SK-N-SH treated with all-trans-retinoic acid at 6 μM for 48 hours (cell line): ENCODE measurements at regions not wholly inside any gene's neighbourhood (a gene's known extent, or its start where the extent isn't known, plus 50 kb on each side); places are given as distances from the start of the nearest gene placed in this dataset.
A peak's percentile ranks its signal among the peaks of the same experiment; 100 is the strongest.

Source experiments
- ATAC-seq: fragments of 200-7000 bp; cut with Tn5 transposase; 3 replicates; pipeline ENCODE4 v1.9.1; 2020; ENCODE audit warnings: mild to moderate bottlenecking, moderate library complexity
- ARNTL ChIP-seq: fragments of 450-650 bp; formaldehyde crosslinking; IDR thresholded peaks from 2 replicates; pipeline ENCODE4 v1.5.0; 2020; ENCODE audit warnings: low read depth, mild to moderate bottlenecking, moderate library complexity, borderline replicate concordance
- BACH2 ChIP-seq: fragments of 250-450 bp; sonication (Bioruptor Pico); IDR thresholded peaks from 2 replicates; pipeline ENCODE4 v1.9.0; 2021; ENCODE audit warnings: mild to moderate bottlenecking, borderline replicate concordance
- CSDC2 ChIP-seq: fragments of 250-450 bp; sonication (Bioruptor Pico); IDR thresholded peaks from 2 replicates; pipeline ENCODE4 v1.5.0; 2020; ENCODE audit warnings: mild to moderate bottlenecking, moderate library complexity
- ESRRG ChIP-seq: fragments of 250-450 bp; sonication (Bioruptor Pico); IDR thresholded peaks from 2 replicates; pipeline ENCODE4 v1.6.1; 2021; ENCODE audit warnings: mild to moderate bottlenecking
- GLIS3 ChIP-seq: fragments of 250-450 bp; sonication (Bioruptor Pico); IDR thresholded peaks from 2 replicates; pipeline ENCODE4 v1.5.0; 2020; ENCODE audit warnings: mild to moderate bottlenecking, moderate library complexity
- OSR1 ChIP-seq: fragments of 250-450 bp; sonication (Bioruptor Pico); IDR thresholded peaks from 2 replicates; pipeline ENCODE4 v1.8.0; 2022; ENCODE audit warnings: moderate library complexity, mild to moderate bottlenecking, inconsistent platforms
- PPARA ChIP-seq: fragments of 250-450 bp; sonication (Bioruptor Pico); IDR thresholded peaks from 2 replicates; pipeline ENCODE4 v1.5.0; 2020; ENCODE audit warnings: mild to moderate bottlenecking, borderline replicate concordance
- RARB ChIP-seq: fragments of 250-450 bp; sonication (Bioruptor Pico); IDR thresholded peaks from 2 replicates; pipeline ENCODE4 v1.8.0; 2021; ENCODE audit warnings: mild to moderate bottlenecking, moderate library complexity
- SNAI2 ChIP-seq: fragments of 250-450 bp; sonication (Bioruptor Pico); IDR thresholded peaks from 2 replicates; pipeline ENCODE4 v1.5.0; 2020; ENCODE audit warnings: mild to moderate bottlenecking, moderate library complexity
- TCF4 ChIP-seq: fragments of 250-450 bp; sonication (Bioruptor Pico); IDR thresholded peaks from 2 replicates; pipeline ENCODE4 v1.8.0; 2021; ENCODE audit warnings: mild to moderate bottlenecking, moderate library complexity, borderline replicate concordance
- TOX ChIP-seq: fragments of 250-450 bp; sonication (Bioruptor Pico); IDR thresholded peaks from 2 replicates; pipeline ENCODE4 v1.8.0; 2021; ENCODE audit warnings: mild to moderate bottlenecking, moderate library complexity, borderline replicate concordance
- ZC3H10 ChIP-seq: fragments of 250-450 bp; sonication (Bioruptor Pico); IDR thresholded peaks from 2 replicates; pipeline ENCODE4 v1.5.1; 2021; ENCODE audit warnings: mild to moderate bottlenecking, moderate library complexity
- ZFP3 ChIP-seq: fragments of 250-450 bp; sonication (Bioruptor Pico); IDR thresholded peaks from 2 replicates; pipeline ENCODE4 v1.5.0; 2020; ENCODE audit warnings: mild to moderate bottlenecking, moderate library complexity
- ZFP30 ChIP-seq: fragments of 450-650 bp; formaldehyde crosslinking; IDR thresholded peaks from 2 replicates; pipeline ENCODE4 v1.5.0; 2022; ENCODE audit warnings: mild to moderate bottlenecking, moderate library complexity
- ZNF565 ChIP-seq: fragments of 450-650 bp; formaldehyde crosslinking; conservative IDR thresholded peaks from 2 replicates; pipeline ENCODE4 v1.5.0; 2020; ENCODE audit warnings: low read depth, mild to moderate bottlenecking, moderate library complexity
- ZNF70 ChIP-seq: fragments of 450-650 bp; formaldehyde crosslinking; IDR thresholded peaks from 2 replicates; pipeline ENCODE4 v1.5.0; 2020; ENCODE audit warnings: mild to moderate bottlenecking, moderate library complexity
- ZNF8 ChIP-seq: fragments of 450-650 bp; formaldehyde crosslinking; IDR thresholded peaks from 2 replicates; pipeline ENCODE4 v1.5.0; 2020; ENCODE audit warnings: mild to moderate bottlenecking, moderate library complexity
- TF ChIP-seq, protein P1 (sequence below): fragments of 250-450 bp; sonication (Bioruptor Pico); IDR thresholded peaks from 2 replicates; pipeline ENCODE4 v1.5.0; 2020; ENCODE audit warnings: mild to moderate bottlenecking, moderate library complexity
- TF ChIP-seq, protein P2 (sequence below): fragments of 250-450 bp; sonication (Bioruptor Pico); IDR thresholded peaks from 2 replicates; pipeline ENCODE4 v1.5.1; 2020; ENCODE audit warnings: low read depth, mild to moderate bottlenecking, moderate library complexity
- TF ChIP-seq, protein P3 (sequence below): fragments of 250-450 bp; sonication (Bioruptor Pico); IDR thresholded peaks from 2 replicates; pipeline ENCODE4 v1.8.0; 2021; ENCODE audit warnings: low read depth, mild to moderate bottlenecking, moderate library complexity, borderline replicate concordance
- TF ChIP-seq, protein P4 (sequence below): fragments of 250-450 bp; sonication (Bioruptor Pico); IDR thresholded peaks from 2 replicates; pipeline ENCODE4 v1.5.1; 2021; ENCODE audit warnings: mild to moderate bottlenecking, moderate library complexity

DNA sequence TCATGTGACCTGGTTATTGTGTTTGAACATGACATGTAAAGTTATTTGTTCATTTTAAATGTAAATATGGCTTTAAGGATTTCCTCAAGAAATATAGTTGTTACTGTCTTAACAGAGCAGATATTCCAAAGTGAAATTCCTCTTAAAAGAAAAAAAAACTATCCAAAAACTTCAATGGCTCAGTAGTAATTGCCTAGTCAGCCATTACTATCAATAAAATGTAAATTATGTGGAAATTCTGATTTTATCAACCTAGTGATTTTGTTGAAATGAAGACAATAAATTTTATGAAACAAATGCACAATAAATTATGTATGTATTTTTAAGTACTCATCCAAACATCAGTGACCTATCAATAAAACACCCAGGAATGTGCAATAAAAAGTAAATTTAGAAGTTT, 463.3 kb downstream of the TENT5A start:
- no peak for TF ChIP-seq ZNF70
- TF ChIP-seq PPARA (CRISPR knock-in tag) = no peak
- TF ChIP-seq ZC3H10 (CRISPR knock-in tag) = no peak
- TF ChIP-seq, protein P1, sequence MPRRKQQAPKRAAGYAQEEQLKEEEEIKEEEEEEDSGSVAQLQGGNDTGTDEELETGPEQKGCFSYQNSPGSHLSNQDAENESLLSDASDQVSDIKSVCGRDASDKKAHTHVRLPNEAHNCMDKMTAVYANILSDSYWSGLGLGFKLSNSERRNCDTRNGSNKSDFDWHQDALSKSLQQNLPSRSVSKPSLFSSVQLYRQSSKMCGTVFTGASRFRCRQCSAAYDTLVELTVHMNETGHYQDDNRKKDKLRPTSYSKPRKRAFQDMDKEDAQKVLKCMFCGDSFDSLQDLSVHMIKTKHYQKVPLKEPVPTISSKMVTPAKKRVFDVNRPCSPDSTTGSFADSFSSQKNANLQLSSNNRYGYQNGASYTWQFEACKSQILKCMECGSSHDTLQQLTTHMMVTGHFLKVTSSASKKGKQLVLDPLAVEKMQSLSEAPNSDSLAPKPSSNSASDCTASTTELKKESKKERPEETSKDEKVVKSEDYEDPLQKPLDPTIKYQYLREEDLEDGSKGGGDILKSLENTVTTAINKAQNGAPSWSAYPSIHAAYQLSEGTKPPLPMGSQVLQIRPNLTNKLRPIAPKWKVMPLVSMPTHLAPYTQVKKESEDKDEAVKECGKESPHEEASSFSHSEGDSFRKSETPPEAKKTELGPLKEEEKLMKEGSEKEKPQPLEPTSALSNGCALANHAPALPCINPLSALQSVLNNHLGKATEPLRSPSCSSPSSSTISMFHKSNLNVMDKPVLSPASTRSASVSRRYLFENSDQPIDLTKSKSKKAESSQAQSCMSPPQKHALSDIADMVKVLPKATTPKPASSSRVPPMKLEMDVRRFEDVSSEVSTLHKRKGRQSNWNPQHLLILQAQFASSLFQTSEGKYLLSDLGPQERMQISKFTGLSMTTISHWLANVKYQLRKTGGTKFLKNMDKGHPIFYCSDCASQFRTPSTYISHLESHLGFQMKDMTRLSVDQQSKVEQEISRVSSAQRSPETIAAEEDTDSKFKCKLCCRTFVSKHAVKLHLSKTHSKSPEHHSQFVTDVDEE (CRISPR knock-in tag) = no peak
- TF ChIP-seq RARB (CRISPR knock-in tag) = no peak
- no peak for TF ChIP-seq BACH2 (CRISPR knock-in tag)
- no peak for TF ChIP-seq ESRRG (CRISPR knock-in tag)
- no peak for TF ChIP-seq ZNF565 (CRISPR knock-in tag)
- TF ChIP-seq, protein P2, sequence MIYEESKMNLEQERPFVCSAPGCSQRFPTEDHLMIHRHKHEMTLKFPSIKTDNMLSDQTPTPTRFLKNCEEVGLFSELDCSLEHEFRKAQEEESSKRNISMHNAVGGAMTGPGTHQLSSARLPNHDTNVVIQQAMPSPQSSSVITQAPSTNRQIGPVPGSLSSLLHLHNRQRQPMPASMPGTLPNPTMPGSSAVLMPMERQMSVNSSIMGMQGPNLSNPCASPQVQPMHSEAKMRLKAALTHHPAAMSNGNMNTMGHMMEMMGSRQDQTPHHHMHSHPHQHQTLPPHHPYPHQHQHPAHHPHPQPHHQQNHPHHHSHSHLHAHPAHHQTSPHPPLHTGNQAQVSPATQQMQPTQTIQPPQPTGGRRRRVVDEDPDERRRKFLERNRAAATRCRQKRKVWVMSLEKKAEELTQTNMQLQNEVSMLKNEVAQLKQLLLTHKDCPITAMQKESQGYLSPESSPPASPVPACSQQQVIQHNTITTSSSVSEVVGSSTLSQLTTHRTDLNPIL (CRISPR knock-in tag) = no peak
- TF ChIP-seq TOX = no peak
- ATAC-seq = no peak

DNA sequence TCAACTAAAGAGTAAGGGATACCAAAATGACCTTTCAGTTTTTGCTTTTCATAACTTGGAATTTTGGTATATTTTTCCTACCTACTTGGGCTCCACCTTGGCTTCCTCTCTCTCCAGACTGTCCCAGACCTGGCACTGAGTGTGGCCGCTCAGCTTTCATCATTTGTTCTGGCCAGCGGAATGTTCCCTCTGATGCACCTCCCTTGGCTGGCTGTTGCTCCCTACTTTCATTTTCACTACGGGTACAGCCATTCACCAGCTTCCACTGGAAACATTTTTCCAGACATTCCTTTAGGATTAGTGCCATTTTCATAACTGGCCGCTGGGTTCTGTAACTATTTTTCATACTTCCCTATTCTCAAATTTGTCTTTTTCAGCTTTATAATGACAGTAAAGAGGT, 487.4 kb downstream of the TENT5A start:
- TF ChIP-seq OSR1 (CRISPR knock-in tag) (no peak), ZNF70 (no peak), SNAI2 (CRISPR knock-in tag) (no peak), ZNF565 (CRISPR knock-in tag) (no peak), ESRRG (CRISPR knock-in tag) (no peak), ZFP30 (CRISPR knock-in tag) (no peak), GLIS3 (no peak), ZFP3 (CRISPR knock-in tag) (no peak), ZC3H10 (CRISPR knock-in tag) (no peak), PPARA (CRISPR knock-in tag) (no peak), CSDC2 (no peak), ARNTL (no peak)
- TF ChIP-seq, protein P3, sequence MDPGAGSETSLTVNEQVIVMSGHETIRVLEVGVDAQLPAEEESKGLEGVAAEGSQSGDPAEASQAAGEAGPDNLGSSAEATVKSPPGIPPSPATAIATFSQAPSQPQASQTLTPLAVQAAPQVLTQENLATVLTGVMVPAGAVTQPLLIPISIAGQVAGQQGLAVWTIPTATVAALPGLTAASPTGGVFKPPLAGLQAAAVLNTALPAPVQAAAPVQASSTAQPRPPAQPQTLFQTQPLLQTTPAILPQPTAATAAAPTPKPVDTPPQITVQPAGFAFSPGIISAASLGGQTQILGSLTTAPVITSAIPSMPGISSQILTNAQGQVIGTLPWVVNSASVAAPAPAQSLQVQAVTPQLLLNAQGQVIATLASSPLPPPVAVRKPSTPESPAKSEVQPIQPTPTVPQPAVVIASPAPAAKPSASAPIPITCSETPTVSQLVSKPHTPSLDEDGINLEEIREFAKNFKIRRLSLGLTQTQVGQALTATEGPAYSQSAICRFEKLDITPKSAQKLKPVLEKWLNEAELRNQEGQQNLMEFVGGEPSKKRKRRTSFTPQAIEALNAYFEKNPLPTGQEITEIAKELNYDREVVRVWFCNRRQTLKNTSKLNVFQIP (CRISPR knock-in tag) = no peak
- TF ChIP-seq, protein P1 (CRISPR knock-in tag) = no peak
- TF ChIP-seq, protein P4, sequence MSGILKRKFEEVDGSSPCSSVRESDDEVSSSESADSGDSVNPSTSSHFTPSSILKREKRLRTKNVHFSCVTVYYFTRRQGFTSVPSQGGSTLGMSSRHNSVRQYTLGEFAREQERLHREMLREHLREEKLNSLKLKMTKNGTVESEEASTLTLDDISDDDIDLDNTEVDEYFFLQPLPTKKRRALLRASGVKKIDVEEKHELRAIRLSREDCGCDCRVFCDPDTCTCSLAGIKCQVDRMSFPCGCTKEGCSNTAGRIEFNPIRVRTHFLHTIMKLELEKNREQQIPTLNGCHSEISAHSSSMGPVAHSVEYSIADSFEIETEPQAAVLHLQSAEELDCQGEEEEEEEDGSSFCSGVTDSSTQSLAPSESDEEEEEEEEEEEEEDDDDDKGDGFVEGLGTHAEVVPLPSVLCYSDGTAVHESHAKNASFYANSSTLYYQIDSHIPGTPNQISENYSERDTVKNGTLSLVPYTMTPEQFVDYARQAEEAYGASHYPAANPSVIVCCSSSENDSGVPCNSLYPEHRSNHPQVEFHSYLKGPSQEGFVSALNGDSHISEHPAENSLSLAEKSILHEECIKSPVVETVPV (CRISPR knock-in tag) = no peak
- ATAC-seq = peak; percentile 95

DNA sequence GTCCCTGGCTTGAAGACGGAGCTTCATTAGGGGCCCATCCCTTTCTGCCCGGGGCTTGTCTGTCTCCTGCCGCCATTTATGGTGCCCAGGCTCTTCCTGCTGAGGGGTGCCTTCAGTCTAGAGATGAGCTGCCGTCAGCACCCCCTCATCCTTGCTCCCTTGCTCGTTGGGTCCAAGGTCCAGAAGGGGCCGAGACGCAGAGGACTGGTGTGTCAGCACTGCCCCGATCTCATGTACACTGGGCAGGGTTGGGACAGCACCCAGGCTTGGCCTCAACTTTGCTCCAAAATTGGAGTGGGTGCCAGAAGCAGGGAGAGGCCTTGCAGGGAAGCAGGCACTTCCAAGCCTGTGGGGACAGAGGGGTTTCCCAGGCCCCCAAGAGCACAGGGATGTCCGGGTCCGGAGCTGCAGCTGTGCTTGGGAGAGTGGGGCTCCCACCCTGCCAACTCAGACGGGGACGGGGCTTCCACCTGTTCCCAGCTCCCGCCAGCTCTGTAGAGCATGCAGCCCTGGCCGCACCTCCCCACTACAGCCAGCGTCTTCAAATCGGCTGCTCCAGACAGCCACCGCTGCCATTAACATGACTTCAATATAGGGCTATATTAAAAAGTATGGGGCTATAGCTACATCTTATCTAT, 488.8 kb downstream of the TENT5A start:
- no peak for ATAC-seq
- TF ChIP-seq GLIS3 = no peak
- TF ChIP-seq ZNF8 (CRISPR knock-in tag) = no peak
- no peak for TF ChIP-seq ZNF70
- no peak for TF ChIP-seq CSDC2
- TF ChIP-seq, protein P3 (CRISPR knock-in tag) = no peak
- TF ChIP-seq ZC3H10 (CRISPR knock-in tag) = no peak
- no peak for TF ChIP-seq TCF4 (CRISPR knock-in tag)
- TF ChIP-seq ARNTL = no peak
- TF ChIP-seq OSR1 (CRISPR knock-in tag) = no peak
- TF ChIP-seq, protein P4 (CRISPR knock-in tag) = no peak
- no peak for TF ChIP-seq ZNF565 (CRISPR knock-in tag)
- TF ChIP-seq BACH2 (CRISPR knock-in tag) = no peak
